ENCODE measurements at regions not wholly inside any gene's neighbourhood (a gene's known extent, or its start where the extent isn't known, plus 50 kb on each side); places are given as distances from the start of the nearest gene placed in this dataset.

DNA sequence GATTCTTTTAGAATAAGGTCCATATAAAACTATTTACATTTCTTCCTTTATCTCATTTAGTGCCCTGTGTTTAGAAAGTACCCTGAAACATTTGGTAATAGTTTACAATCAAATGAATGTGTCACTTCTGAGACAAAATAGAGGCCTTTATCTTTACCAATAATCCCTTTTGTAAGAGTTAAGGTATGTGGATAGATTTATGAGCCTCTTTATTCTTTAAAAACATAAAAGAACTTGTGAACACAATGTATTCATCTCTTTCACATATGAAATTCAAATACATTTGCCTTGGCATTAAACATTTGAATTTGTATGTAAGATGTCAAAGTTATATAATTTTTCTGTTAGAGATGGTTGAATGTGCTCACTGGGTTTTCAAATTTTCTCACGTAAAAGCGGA lies 180.5 kb upstream of the CWC22 start:
- DNase-seq, result no peak

DNA sequence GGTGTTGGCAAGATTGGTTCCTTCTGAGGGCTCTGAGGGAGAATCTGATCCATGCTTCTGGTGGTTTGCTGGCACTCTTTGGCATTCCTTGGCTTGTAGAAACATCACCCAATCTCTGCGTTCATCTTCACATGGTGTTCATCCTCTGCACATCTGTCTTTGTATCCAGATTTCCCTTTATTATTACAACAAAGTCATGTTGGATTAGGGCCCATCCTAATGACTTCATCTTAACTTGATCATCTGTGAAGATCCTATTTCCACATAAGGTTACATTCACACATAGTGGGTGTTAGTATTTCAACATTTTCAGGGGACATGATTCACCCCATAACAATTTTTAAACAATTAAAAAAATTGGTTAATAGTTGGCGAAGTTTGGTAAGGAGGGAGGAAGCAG lies 177.4 kb upstream of the CWC22 start:
- DNase-seq, result no peak

DNA sequence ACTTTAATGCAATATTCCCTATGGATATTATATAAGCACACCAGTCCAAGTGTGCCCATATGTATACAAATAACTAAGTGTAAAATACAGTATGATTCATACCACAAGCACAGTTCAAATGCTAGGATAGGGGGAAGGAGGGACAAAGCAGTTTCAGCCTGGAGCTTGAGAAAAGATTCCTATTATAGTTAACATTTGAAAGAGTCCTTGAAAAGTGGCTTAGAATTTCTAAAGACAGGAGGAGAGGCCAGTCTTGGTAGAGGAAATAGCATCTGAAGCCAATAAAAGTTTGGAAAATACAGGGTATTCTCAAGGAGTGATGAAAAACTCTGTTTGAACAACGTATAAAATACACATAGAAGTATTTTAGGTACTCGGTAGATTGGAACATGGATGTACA lies 173.4 kb upstream of the CWC22 start:
- no peak for DNase-seq

DNA sequence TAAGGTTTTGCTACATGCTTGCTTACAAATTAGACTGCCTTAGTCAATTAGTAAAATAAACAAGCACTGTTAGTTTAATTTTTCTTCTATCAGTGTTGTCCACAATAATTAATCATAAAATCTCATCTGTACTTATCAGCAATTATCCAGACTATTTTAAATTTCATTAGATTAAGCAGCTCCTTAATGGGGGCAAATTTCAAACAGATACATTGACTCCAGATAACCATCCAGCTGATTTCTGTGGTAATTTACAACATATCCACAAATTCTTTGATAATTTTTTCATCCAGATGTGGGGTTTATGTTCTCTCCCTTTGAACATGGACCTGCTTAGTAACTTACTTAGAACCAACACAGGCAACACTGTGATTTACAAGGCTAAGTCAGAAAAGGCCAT lies 170.4 kb upstream of the CWC22 start:
- DNase-seq, result no peak

DNA sequence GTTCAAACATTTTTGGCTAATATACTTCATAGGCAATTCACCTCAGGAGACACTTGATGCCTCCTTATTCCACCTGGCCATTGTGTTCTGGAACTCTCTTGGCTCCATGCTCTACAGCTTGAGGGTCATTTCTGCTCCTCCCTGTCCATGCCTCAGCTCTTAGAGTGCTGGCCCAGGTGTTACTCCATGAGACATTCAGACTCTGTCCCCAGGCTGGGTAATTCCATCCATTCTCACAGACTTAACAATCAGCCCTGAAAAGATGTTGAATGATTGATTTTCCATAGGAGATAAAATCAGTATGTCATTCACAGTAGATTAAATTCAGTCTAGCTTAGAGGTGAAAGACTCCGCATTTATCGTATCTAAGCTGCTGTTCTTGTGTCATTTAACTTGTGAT lies 168.6 kb upstream of the CWC22 start:
- no peak for DNase-seq

DNA sequence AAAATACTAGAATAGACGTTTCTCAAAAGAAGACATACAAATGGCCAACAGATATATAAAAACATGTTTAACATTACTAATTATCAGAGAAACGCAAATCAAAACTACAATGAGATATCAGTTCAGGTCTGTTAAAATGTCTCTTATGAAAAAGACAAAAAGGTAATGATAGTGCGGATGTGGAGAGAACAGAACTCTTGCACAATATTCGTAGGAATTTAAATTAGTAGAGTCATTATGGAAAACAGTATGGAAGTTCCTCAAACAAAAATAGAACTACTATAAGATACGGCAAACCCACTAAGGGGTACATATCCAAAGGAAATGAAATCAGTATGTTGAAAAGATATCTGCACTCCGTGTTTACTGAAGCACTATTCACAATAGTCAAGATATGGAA lies 167.5 kb upstream of the CWC22 start:
- no peak for DNase-seq

DNA sequence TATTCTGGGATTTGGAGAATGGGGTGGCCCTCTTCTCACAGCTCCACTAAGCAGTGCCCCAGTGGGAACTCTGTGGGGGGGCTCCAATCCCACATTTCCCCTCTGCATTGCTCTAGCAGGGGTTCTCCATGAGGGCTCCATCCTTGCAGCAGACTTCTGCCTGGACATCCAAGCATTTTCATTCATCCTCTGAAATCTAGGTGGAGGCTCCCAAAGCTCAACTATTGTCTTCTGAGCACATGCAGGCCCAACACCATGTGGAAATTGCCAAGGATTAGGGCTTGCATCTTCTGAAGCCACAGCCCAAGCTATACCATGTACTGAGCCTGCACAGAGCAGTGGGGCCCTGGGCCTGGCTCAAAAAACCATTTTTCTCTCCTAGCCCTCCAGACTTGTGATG lies 162.4 kb upstream of the CWC22 start:
- no peak for DNase-seq

DNA sequence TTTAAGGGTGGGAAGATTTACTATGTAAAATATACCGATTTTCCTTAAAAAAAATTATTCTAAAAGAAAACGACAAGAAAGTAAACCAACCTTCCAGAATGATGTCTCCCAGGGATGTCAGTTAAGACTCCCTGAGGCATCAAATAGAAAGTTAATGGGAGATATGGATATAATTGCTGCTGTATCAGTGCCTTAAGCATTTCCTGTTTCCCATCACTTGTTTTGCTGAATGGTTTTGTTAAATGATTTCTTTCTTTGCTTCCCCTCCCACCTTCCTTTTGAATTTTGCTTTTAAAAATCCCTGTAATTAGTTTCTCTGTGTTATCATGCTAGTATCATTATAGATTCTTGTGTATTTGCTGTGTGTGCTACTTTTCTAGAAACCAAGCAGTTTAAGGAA lies 154.3 kb upstream of the CWC22 start:
- no peak for DNase-seq

DNA sequence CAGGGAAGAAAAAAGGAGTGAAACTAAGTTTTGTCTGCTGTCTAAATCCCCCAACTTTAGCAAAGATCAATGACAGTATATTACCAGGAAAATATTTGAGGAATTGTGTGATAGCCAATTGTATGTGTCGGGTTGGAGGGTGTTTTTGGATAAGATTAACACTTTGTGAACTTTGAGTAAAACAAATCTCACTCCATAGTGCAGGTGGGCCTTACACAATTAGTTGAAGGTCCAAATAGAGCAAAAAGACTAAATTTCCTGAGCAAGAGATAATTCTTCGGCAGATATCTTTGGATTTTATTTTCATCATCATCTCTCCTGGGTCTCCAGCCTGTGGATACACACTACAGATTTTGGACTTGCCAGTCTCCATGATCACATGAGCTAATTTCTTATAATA lies 152.8 kb upstream of the CWC22 start:
- no peak for DNase-seq

DNA sequence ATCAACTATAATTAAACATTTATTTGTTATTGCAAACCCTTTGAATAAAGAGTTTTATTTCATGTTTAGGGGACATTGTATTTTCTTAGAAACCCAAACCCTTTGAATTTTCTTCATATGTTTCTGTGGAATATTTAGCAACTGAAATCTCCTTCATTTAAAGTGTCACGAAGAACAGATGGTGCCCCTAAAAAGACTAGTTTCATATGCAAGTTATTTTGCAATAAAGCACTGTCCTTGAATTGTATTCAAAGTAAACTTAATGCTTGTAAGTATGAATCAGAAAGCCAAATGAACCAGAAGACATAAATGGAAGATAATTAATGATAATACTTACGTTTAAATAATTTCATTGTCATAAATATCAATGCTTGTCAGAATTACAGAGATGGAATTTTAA lies 151.9 kb upstream of the CWC22 start:
- no peak for DNase-seq

DNA sequence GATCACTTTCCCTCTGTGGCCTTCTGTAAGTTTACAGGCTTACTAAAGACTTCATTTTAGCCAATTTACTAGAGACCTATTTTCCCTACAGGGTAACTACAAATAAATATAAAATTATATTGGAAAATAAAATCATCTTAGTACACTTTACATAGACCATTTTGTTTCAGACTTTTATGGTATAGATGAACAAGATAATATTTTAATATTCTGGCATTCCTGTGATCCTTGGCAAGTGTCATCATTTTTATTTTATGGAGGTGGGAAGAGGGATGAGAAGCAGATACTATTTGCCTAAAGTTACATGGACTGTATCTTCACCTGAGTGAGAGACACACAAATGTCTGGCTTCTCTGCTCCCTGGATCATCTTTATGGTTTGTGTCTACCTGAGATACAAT lies 149.6 kb upstream of the CWC22 start:
- DNase-seq, result no peak

DNA sequence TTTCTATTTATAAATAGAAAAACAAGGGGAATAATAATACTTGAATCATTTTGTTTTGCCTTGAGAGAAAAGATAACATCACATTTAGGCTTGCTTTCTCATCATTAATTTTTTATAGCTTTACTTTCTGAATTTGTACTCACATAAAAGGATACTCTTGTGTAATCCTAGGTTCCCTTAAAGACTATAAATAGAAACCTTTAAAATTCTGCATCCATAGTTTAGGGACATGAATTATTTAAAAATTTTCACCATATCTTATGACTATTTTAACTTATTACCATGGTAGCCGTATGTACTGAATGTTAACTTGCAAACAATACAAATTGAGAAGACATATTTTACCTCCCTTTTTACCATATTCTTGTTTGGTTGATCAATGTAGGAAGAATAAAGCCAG lies 143.5 kb upstream of the CWC22 start:
- DNase-seq, result no peak

DNA sequence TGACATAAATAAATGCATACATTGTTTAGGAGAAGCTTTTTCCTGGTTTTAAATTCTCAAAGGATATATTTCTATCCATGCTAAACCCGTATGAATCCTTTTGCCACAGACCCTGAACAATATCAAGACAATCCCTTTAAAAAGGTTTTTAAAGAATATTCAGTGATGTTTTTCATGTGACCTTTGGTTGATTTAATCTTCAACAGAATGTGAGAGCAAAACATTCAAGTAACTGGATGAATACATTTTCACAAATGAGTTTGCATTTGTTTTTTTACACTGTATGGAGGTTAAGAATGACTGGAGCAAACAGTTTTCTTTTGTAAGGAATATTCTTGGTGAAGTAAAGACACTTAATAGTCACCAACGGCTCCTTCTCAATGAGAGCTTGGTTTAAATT lies 139.4 kb upstream of the CWC22 start:
- DNase-seq, result no peak

DNA sequence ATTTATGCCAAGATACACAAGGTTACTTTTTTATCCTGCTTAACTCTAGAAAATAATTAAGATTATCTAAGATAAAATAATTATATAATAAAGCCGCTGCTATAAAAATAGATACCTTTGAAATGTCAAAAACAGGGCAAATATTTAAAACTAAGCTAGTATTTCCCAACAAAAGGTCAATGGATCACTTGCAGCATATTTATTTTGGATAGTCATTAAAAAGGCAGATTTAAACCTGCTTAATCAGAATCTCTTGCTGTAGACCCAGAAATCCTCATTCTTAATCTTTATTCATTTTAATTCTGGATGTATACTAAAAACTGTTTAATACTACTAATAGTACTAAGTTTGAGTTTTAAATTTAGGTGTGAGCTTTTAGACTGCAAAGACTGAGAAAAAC lies 139.0 kb upstream of the CWC22 start:
- no peak for DNase-seq

DNA sequence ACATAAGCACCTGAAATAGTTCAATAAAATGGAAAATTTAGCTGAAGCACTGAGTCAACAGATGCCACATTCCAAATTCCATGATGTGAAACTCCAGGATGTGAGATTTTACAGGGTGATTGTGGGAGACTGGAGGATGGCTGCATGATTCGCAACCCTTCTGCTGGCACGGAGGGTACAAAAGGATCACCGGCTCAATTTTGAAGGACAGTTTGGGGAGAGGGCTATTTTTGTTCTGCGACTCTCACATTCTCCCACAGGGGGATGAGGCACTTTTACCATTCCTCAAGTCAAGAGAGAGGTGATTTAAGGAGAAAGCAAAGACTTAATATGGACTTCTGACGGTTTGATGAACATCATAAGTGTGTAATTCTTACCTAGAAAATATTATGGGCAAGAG lies 138.1 kb upstream of the CWC22 start:
- no peak for DNase-seq

DNA sequence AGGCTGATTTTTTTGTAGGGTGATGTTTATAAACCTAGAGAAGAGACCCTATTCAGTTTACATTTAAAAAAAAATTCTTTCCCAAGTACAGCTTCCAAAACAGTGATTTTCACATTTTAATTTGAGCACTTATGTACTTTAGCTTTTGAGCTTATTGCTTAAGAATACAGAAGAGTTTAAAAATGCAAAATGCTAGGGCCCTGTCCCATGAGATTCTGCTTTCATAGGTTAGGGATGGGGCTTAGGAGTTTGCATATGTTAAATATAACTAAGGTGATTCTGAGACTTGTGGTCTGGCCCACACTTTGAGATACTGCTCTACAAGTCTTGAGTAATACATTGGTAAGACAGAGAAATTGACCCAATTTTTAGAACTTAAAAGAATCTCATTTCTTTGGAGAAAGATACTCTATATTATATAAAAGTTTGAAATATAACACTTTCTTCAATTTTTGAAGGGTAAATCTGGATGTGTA lies 137.3 kb upstream of the CWC22 start:
- no peak for DNase-seq

DNA sequence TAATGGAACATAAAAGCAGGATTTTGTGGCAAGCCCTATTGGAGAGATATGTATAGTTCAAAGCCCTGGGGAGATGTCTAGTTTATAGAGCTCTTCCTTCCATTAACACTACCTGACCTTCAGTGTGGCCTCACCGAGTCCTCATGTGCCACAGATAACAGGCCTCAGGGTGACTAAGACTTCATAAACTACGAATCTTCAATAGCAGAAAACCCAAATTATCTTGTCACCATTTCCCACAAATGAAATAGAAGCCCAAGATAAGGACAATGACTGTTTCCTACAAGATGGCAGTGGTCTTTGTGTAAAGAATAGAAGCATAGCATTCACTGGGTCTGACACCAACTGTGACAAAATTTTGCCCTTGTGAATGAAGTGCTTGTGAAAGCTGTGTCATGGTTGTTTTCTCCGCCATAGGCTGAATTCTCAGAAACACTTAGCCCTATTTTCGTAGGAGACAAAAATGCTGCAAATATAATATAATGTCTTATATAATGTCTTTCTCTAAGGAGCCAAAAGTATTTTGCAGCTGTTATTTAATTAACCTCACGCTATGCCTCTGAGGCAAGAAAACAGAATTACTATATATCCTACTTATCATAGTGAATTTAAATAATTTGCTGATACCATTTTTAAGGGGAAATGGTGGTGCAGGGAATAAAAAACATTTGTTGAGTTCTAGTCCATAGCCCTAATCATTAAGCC lies 136.7 kb upstream of the CWC22 start:
- DNase-seq, result no peak

DNA sequence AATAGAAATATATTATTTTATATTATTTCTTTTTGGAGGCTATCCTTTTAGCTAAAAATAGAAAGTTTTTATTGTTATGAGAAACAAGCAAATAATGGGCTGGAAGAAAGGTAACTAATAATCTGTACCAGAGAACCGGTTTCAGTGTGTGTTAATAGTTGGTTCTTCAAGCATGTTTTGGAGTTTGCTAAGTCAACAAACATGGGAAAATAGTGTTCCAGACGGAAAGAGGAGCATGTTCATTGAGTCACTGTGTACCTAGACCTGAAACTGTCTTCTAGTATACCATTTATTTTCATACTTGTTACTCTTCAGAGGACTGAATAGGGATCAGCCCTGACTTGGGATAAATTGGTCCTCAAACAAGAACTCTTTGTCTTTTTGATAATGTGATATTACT lies 134.5 kb upstream of the CWC22 start:
- DNase-seq, result no peak

DNA sequence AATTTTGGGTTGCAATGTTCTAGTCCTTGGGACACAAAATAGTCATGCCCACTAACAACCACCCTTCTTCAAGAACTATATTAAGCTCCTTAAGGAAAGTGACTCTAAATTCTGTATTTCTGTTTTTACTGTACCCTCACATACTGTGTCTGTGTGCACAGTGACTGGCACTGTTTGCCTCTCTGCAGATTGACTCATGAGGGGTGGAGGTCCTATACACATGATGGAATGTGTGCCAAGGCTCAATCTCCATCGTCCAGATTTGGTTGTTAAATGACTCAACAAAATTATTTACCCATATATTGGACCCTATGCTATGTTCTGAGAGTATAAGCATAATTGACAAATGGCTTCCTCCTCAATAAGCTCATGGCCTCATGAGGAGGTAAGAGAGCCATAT lies 126.6 kb upstream of the CWC22 start:
- no peak for DNase-seq

DNA sequence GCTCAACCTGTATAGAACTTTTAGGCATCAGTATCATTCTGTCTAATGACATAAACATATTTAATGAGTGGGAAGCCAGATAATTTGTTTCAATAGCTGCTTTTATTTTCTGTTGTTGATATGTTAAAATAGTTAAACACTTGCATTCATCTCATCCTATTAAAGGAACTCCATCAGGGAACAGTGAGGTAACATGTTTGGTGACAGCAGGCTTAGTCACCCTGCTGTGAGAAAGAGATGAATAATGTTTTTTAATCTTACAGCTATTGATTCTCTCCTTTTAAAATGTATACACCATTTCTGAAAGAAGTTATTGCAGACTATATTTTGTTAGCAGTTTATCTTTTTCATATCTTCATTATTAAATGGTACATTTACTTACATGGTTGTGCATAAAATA lies 123.3 kb upstream of the CWC22 start:
- DNase-seq, result no peak

DNA sequence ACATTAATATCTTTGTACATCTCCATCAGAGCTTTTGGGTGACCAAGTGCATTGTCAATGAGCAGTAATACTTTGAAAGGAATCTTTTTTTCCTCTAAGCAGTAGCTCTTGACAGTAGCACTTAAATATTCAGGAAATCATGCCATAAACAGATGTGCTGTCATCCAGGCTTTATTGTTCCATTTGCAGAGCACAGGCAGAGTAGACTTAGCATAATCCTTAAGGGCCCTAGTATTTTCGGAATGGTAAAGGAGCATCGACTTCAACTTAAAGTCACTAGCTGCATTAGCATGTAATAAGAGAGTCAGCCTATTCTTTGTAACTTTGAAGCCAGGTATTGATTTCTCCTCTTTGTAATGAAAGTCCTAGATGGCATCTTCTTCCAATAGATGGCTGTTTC lies 121.8 kb upstream of the CWC22 start:
- DNase-seq, result no peak

DNA sequence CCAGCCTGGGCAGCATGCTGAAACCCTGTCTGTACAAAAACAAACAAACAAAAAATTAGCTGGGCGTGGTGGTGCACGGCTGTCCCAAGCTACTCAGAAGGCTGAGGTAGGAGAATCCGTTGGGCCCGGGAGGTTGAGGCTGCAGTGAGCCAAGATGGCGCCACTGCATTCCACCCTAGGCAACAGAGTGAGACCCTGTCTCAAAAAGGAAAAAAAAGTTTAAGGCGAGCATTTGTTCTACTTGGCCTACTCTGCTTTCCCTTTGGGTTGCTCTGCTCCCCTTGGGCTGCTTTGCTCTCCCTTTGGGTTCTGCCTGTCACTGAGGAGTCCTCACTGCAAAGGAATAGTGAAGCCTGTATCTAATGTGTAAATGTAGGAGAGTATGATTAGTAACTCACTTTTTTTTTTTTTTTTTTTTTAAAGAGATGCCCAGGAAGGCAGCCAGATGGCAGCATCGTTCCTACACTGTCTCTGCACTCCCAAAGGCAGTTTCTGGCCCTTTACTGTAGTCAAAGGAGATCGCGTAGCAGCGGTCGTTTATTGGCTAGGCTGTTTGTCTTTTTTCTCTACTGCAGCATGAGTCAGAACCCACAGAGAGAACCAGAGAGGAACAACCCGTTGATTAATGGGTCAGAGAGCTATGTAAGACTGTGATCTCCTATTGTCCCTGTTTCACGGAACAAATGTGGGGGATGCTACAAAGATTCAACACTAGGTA lies 118.3 kb upstream of the CWC22 start:
- peak in 1 of 4 experiments; percentile 5 for DNase-seq

DNA sequence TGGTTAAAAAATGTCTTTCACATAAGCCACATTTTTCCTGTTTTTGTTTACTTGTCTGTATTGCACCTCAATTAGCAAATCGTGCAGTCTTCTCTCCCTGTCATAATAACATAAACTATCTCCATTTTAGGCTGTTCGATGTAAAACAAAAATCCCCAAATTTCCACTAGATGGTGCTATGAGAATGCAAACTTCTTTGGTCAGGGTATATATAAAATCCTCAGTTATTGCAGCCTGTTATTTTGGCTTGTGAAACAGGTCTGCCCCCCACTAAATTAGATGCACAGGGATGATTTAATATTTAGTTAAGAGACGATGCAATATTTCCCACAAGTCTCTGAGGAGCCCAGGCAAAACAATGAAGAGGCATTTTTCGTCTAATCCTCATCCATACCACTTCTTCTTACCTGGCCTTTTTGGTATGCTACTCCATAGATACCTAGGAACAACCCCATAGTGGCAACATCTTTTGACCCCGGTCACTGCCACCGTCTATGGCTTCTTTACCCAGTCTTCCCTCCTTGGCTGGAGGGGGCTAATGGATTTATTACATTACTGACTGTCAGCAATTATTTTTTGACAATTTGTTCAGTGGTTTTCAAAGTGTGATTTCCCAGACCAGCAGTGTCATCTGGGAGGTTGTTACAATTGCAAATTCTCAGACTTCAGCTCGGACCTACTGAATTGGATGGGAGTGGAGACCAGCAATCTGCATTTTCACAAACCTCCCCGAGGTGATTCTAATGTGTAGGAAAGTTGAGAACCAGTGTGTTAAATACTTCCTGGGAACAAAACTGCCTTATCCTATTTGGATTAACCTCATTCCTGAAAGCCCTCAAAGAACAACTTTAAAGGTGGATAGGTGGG lies 117.4 kb upstream of the CWC22 start:
- no peak for DNase-seq

DNA sequence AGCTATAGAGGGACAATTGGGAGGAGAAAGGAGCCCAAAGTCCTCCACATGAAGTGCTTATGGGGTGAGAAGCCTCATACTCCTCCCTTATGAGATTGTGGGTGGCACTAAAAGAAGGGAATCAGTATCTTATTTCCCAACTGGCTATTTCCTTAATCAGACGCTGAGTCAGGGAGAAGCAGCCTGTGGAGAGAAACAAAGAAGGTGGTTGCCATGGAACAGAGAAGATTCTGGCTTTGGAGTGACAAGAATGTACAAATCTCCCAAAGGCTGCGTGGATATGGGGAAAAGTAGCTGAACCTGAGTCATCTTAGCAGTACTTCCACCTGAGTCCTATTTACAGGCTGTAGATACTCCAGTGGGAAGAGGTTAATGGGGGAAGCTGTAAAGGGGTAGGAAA lies 115.8 kb upstream of the CWC22 start:
- DNase-seq, result no peak

Data from activated naive CD4-positive, alpha-beta T cell (primary cell).